H1 (cell line): ENCODE measurements at regions not wholly inside any gene's neighbourhood (a gene's known extent, or its start where the extent isn't known, plus 50 kb on each side); places are given as distances from the start of the nearest gene placed in this dataset.

Experiments
- CHD2 ChIP-seq: IDR thresholded peaks from 2 replicates; pipeline ENCODE4 v1.6.1; 2012; ENCODE audit warnings: low read length, improper control_type of control experiment
- EP300 ChIP-seq, 2 experiments: IDR thresholded peaks; 1 replicate in 1 of 2; 2 replicates in 1 of 2; pipeline ENCODE4 v1.6.1; 2011 to 2012; ENCODE audit warnings: low read depth in 2 of 2, low read length in 2 of 2, mild to moderate bottlenecking in 2 of 2, borderline replicate concordance in 1 of 2, inconsistent platforms in 1 of 2, moderate library complexity in 1 of 2
- JUND ChIP-seq: IDR thresholded peaks from 2 replicates; pipeline ENCODE4 v1.6.1; 2011; ENCODE audit warnings: mild to moderate bottlenecking, improper control_type of control experiment, low read length
- POLR2A ChIP-seq, 2 experiments: IDR thresholded peaks; 1 replicate in 1 of 2; 2 replicates in 1 of 2; pipeline ENCODE4 v1.6.1; 2011; ENCODE audit warnings: low read depth in 2 of 2, low read length in 2 of 2, mild to moderate bottlenecking in 2 of 2; ENCODE audit errors: control extremely low read depth in 1 of 2
- SIN3A ChIP-seq, 2 experiments: IDR thresholded peaks in 1 of 2; conservative IDR thresholded peaks in 1 of 2; 2 replicates each; pipeline ENCODE4 v1.6.1; 2011 to 2012; ENCODE audit warnings: low read length in 2 of 2, improper control_type of control experiment in 1 of 2, low read depth in 1 of 2, mild to moderate bottlenecking in 1 of 2
- TAF1 ChIP-seq: IDR thresholded peaks from 2 replicates; pipeline ENCODE4 v1.6.1; 2011; ENCODE audit warnings: mild to moderate bottlenecking, low read depth, low read length
- TF ChIP-seq, protein P1 (sequence below), 3 experiments: IDR thresholded peaks; 1 replicate in 2 of 3; 2 replicates in 1 of 3; pipeline versions ENCODE4 v1.5.1 to v1.6.1; 2011; ENCODE audit warnings: low read length in 3 of 3, mild to moderate bottlenecking in 3 of 3, inconsistent platforms in 2 of 3, low read depth in 1 of 3, moderate library complexity in 1 of 3; ENCODE audit not compliant: insufficient read depth in 1 of 3; ENCODE audit errors: control extremely low read depth in 1 of 3
- TF ChIP-seq, protein P2 (sequence below): IDR thresholded peaks from 2 replicates; pipeline ENCODE4 v1.6.1; 2011; ENCODE audit warnings: low read length, improper control_type of control experiment

DNA sequence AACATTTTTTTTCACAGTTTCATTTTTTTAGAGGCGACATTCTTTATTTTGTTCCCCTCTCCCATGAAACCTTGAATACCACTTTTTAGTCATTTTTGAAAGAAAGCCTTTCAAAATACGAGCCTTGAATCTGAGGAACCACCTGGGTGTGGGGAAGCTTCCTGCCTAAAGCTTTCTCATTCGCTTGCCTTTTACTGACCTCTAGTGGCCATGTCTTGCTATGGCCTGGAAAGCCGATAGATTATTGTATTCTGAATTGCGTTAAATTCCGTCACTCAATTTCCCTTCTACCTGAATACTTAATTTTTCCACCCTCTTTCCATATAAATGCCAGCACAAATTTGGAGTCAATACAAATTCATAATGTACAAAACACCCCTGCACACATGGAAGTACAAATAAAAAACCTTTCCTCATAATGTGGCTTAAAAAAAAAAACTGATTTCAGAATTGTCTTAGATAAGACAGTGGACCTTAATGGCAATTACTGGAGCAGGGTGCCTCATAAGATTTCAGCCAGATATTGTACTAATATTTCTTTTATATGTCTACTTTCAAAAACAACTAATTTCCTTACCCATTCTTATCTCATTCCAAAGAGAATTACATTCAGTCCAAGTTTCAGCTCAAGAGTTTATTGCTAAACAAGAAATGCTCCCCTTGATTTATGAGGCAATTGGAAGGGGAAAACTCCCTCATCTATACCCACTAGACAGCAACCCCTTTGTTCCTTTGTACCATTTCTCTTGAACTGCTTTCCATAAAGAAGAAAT, 217.9 kb downstream of the CENPC start:
- TF ChIP-seq TAF1 = no peak
- TF ChIP-seq CHD2 = no peak
- TF ChIP-seq, protein P1, sequence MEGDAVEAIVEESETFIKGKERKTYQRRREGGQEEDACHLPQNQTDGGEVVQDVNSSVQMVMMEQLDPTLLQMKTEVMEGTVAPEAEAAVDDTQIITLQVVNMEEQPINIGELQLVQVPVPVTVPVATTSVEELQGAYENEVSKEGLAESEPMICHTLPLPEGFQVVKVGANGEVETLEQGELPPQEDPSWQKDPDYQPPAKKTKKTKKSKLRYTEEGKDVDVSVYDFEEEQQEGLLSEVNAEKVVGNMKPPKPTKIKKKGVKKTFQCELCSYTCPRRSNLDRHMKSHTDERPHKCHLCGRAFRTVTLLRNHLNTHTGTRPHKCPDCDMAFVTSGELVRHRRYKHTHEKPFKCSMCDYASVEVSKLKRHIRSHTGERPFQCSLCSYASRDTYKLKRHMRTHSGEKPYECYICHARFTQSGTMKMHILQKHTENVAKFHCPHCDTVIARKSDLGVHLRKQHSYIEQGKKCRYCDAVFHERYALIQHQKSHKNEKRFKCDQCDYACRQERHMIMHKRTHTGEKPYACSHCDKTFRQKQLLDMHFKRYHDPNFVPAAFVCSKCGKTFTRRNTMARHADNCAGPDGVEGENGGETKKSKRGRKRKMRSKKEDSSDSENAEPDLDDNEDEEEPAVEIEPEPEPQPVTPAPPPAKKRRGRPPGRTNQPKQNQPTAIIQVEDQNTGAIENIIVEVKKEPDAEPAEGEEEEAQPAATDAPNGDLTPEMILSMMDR (IDR thresholded peaks at IDR 0.05; ENCODE audit: control extremely low read depth in 1 of 3, insufficient read depth in 1 of 3, low read depth in 1 of 3, low read length in 3 of 3) = peak in 2 of 3 experiments; percentile 80 to 85; a peak in 3 of 4 replicates
- no peak for TF ChIP-seq SIN3A (conservative IDR thresholded peaks at IDR 0.05 in 1 of 2, IDR thresholded peaks at IDR 0.05 in 1 of 2; ENCODE audit: low read depth in 1 of 2, low read length in 2 of 2)
- TF ChIP-seq POLR2A (IDR thresholded peaks at IDR 0.05; ENCODE audit: control extremely low read depth in 1 of 2, low read depth in 2 of 2, low read length in 2 of 2) = no peak
- TF ChIP-seq, protein P2, sequence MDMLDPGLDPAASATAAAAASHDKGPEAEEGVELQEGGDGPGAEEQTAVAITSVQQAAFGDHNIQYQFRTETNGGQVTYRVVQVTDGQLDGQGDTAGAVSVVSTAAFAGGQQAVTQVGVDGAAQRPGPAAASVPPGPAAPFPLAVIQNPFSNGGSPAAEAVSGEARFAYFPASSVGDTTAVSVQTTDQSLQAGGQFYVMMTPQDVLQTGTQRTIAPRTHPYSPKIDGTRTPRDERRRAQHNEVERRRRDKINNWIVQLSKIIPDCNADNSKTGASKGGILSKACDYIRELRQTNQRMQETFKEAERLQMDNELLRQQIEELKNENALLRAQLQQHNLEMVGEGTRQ = no peak
- TF ChIP-seq EP300 (IDR thresholded peaks at IDR 0.05; ENCODE audit: borderline replicate concordance in 1 of 2, low read depth in 2 of 2, low read length in 2 of 2) = no peak
- TF ChIP-seq JUND = no peak
